ENCODE measurements at regions not wholly inside any gene's neighbourhood (a gene's known extent, or its start where the extent isn't known, plus 50 kb on each side); places are given as distances from the start of the nearest gene placed in this dataset.

GRCh38 chr5:155974369-155974768 is 352.6 kb upstream of the SGCD start:
- TF ChIP-seq CTCF (IDR thresholded peaks at IDR 0.05) (no peak), POLR2A (IDR thresholded peaks at IDR 0.05) (no peak)
